NCI-H82 (cell line): ENCODE measurements at regions not wholly inside any gene's neighbourhood (a gene's known extent, or its start where the extent isn't known, plus 50 kb on each side); places are given as distances from the start of the nearest gene placed in this dataset.
"Not testable (repeated sequence)": the region's sequence is repeated elsewhere in the genome, so short reads cannot be mapped to it uniquely, and the experiment has no call there.

Source experiments
- DNase-seq: peaks from one replicate; lab custom pipeline; 2025; lab: John Stamatoyannopoulos, UW

GRCh38 chr2:16217741-16218140, 277.4 kb downstream of the MYCN start:
- not testable (repeated sequence) for DNase-seq

- no peak for DNase-seq
Observed at GRCh38 chr2:16217291-16217690, 276.9 kb downstream of the MYCN start.

GRCh38 chr2:16216558-16216945, 276.2 kb downstream of the MYCN start:
- no peak for DNase-seq

GRCh38 chr2:16215902-16216557, 275.7 kb downstream of the MYCN start:
- DNase-seq: peak; percentile 10

GRCh38 chr2:16214861-16215260, 274.5 kb downstream of the MYCN start:
- DNase-seq: no peak

- no peak for DNase-seq
Observed at GRCh38 chr2:16214391-16214790, 274.0 kb downstream of the MYCN start.

GRCh38 chr2:16212321-16212720, 272.0 kb downstream of the MYCN start:
- no peak for DNase-seq

GRCh38 chr2:16211341-16211740, 271.0 kb downstream of the MYCN start:
- DNase-seq: no peak

GRCh38 chr2:16210841-16211240, 270.5 kb downstream of the MYCN start:
- peak; percentile 41 for DNase-seq

- no peak for DNase-seq
Observed at GRCh38 chr2:16209799-16210198, 269.4 kb downstream of the MYCN start.

GRCh38 chr2:16208921-16209320, 268.6 kb downstream of the MYCN start:
- DNase-seq: no peak

GRCh38 chr2:16208241-16208797, 268.0 kb downstream of the MYCN start:
- DNase-seq: no peak

- DNase-seq: no peak
Observed at GRCh38 chr2:16207611-16208010, 267.3 kb downstream of the MYCN start.

GRCh38 chr2:16207151-16207550, 266.8 kb downstream of the MYCN start:
- DNase-seq: no peak

- no peak for DNase-seq
Observed at GRCh38 chr2:16206191-16206944, 266.0 kb downstream of the MYCN start.

- DNase-seq: no peak
Observed at GRCh38 chr2:16205631-16206030, 265.3 kb downstream of the MYCN start.

- no peak for DNase-seq
Observed at GRCh38 chr2:16204886-16205620, 264.7 kb downstream of the MYCN start.

- no peak for DNase-seq
Observed at GRCh38 chr2:16204251-16204650, 263.9 kb downstream of the MYCN start.

GRCh38 chr2:16203691-16204090, 263.3 kb downstream of the MYCN start:
- no peak for DNase-seq

GRCh38 chr2:16203069-16203468, 262.7 kb downstream of the MYCN start:
- no peak for DNase-seq

- DNase-seq: no peak
Observed at GRCh38 chr2:16202266-16203020, 262.1 kb downstream of the MYCN start.

GRCh38 chr2:16201848-16202247, 261.5 kb downstream of the MYCN start:
- DNase-seq: peak; percentile 64
